Tibial artery (tissue), 4 donors: ENCODE measurements at regions not wholly inside any gene's neighbourhood (a gene's known extent, or its start where the extent isn't known, plus 50 kb on each side); places are given as distances from the start of the nearest gene placed in this dataset.

Source experiments
- DNase-seq, 2 donors: peaks; one replicate each; pipeline ENCODE4 v3.0.0-alpha.2; 2019
- H3K27ac ChIP-seq, 2 donors: fragments of 200-600 bp; sonication (generic) in 1 of 2; 1 replicate in 1 of 2; 2 replicates in 1 of 2; pipeline ENCODE4 v1.5.1; 2018 to 2019; ENCODE audit warnings: mild to moderate bottlenecking in 1 of 2
- H3K27me3 ChIP-seq, 2 donors: fragments of 200-600 bp; sonication (generic) in 1 of 2; one replicate each; pipeline versions ENCODE4 v1.5.1 to v1.6.0; 2016 to 2019
- H3K36me3 ChIP-seq, 3 donors: fragments of 200-600 bp; sonication (generic) in 2 of 3; one replicate each; pipeline ENCODE4 v1.5.1; 2016 to 2019; ENCODE audit warnings: mild to moderate bottlenecking in 2 of 3
- H3K4me1 ChIP-seq, 4 donors: fragments of 200-600 bp; sonication (generic) in 2 of 4; 1 replicate in 3 of 4; 2 replicates in 1 of 4; pipeline ENCODE4 v1.5.1; 2016 to 2019
- H3K4me3 ChIP-seq, 2 donors: fragments of 200-600 bp; sonication (generic) in 1 of 2; 1 replicate in 1 of 2; 2 replicates in 1 of 2; pipeline ENCODE4 v1.5.1; 2018 to 2019; ENCODE audit warnings: mild to moderate bottlenecking in 2 of 2
- H3K9me3 ChIP-seq, 3 donors: fragments of 200-600 bp; sonication (generic) in 1 of 3; one replicate each; pipeline ENCODE4 v1.5.1; 2016 to 2019
- CTCF ChIP-seq, 2 experiments: fragments of 200-600 bp in 1 of 2; fragments of 450-650 bp in 1 of 2; IDR thresholded peaks; one replicate each; pipeline ENCODE4 v1.5.1; 2017 to 2019; ENCODE audit warnings: antibody characterized with exemption in 2 of 2, mild to moderate bottlenecking in 1 of 2, moderate library complexity in 1 of 2
- intact Hi-C: fragments of 100-400 bp; cut with DNase I; formaldehyde crosslinking; loops from one replicate; pipeline ENCODE4 v1.15.0; 2023; ENCODE audit warnings: low total_unique reads

GRCh38 chr6:43981363-43981990 is 145.8 kb downstream of the MRPL14 start:
- no peaks in the 10 kb centered on the region for H3K4me1 ChIP-seq
- TF ChIP-seq CTCF (IDR thresholded peaks at IDR 0.05): no peak
- H3K9me3 ChIP-seq: no peaks in the 10 kb centered on the region
- peaks cover 0 to 8% of the 10 kb centered on the region in 2 donors for H3K27me3 ChIP-seq
- no peak overlapping the region for H3K4me3 ChIP-seq
- intact Hi-C loops: no loop called here
- DNase-seq: peak; percentile 11 to 53
- no peak overlapping the region for H3K27ac ChIP-seq
- H3K36me3 ChIP-seq: no peaks in the 10 kb centered on the region

- peak; percentile 41 to 56 for DNase-seq
- H3K27me3 ChIP-seq: peaks cover 0 to 5% of the 10 kb centered on the region in 2 donors
- no peaks in the 10 kb centered on the region for H3K9me3 ChIP-seq
- TF ChIP-seq CTCF (IDR thresholded peaks at IDR 0.05): no peak
- no peaks in the 10 kb centered on the region for H3K36me3 ChIP-seq
- intact Hi-C loops: no loop called here
- H3K4me3 ChIP-seq: no peak overlapping the region
- H3K27ac ChIP-seq: no peak overlapping the region
- no peaks in the 10 kb centered on the region for H3K4me1 ChIP-seq
These were observed 147.1 kb downstream of the MRPL14 start for GRCh38 chr6:43980004-43980795.

GRCh38 chr6:43979525-43979924 is 147.7 kb downstream of the MRPL14 start:
- Histone ChIP-seq H3K36me3 (no peaks in the 10 kb centered on the region), H3K9me3 (no peaks in the 10 kb centered on the region), H3K27ac (no peak overlapping the region), H3K4me1 (no peaks in the 10 kb centered on the region), H3K4me3 (no peak overlapping the region), H3K27me3 (no peaks in the 10 kb centered on the region)
- intact Hi-C loops: no loop called here
- no peak for DNase-seq
- no peak for TF ChIP-seq CTCF (IDR thresholded peaks at IDR 0.05)

GRCh38 chr6:43978473-43979346 is 148.5 kb downstream of the MRPL14 start:
- Histone ChIP-seq H3K4me1 (no peaks in the 10 kb centered on the region), H3K36me3 (no peaks in the 10 kb centered on the region), H3K27ac (no peak overlapping the region), H3K27me3 (no peaks in the 10 kb centered on the region), H3K4me3 (no peak overlapping the region), H3K9me3 (no peaks in the 10 kb centered on the region)
- TF ChIP-seq CTCF (IDR thresholded peaks at IDR 0.05): no peak
- DNase-seq: peak in 1 of 2 donors; percentile 51
- intact Hi-C loops: no loop called here

GRCh38 chr6:43977404-43978111 is 149.7 kb downstream of the MRPL14 start:
- Histone ChIP-seq H3K36me3 (no peaks in the 10 kb centered on the region), H3K27ac (no peak overlapping the region), H3K4me1 (peaks cover 0 to 10% (median 8%) of the 10 kb centered on the region in 4 donors), H3K4me3 (no peak overlapping the region), H3K27me3 (no peaks in the 10 kb centered on the region), H3K9me3 (no peaks in the 10 kb centered on the region)
- no peak for DNase-seq
- intact Hi-C loops: no loop called here
- no peak for TF ChIP-seq CTCF (IDR thresholded peaks at IDR 0.05)
